GM23338 (cell line): ENCODE measurements at regions not wholly inside any gene's neighbourhood (a gene's known extent, or its start where the extent isn't known, plus 50 kb on each side); places are given as distances from the start of the nearest gene placed in this dataset.

Experiments used
- ATAC-seq: fragments of 200-7000 bp; cut with Tn5 transposase; 3 replicates; pipeline ENCODE4 v1.9.1; 2020
- DNase-seq: peaks from one replicate; pipeline ENCODE4 v3.0.0-alpha.2; 2015; ENCODE audit warnings: low spot score
- H2AFZ ChIP-seq: fragments of 200-600 bp; sonication (generic); 2 replicates; pipeline ENCODE4 v1.8.0; 2016; ENCODE audit warnings: antibody characterized with exemption, mild to moderate bottlenecking, moderate library complexity
- H3F3A ChIP-seq: fragments of 200-600 bp; sonication (generic); replicated peaks from 2 replicates; pipeline ENCODE4 v1.8.0; 2017; ENCODE audit warnings: antibody characterized with exemption, mixed run types, low read depth
- H3K27ac ChIP-seq: fragments of 200-600 bp; sonication (generic); 2 replicates; pipeline ENCODE4 v1.6.1; 2016; ENCODE audit warnings: low read depth
- H3K27me3 ChIP-seq: fragments of 200-600 bp; sonication (generic); 2 replicates; pipeline ENCODE4 v1.8.0; 2016; ENCODE audit warnings: mild to moderate bottlenecking, mixed run types, moderate library complexity; ENCODE audit not compliant: insufficient read depth
- H3K36me3 ChIP-seq: fragments of 200-600 bp; sonication (generic); 2 replicates; pipeline ENCODE4 v1.8.0; 2016; ENCODE audit warnings: mild to moderate bottlenecking; ENCODE audit not compliant: insufficient read depth
- H3K4me1 ChIP-seq: fragments of 200-600 bp; sonication (generic); 2 replicates; pipeline ENCODE4 v1.8.0; 2016; ENCODE audit warnings: mild to moderate bottlenecking, moderate library complexity; ENCODE audit not compliant: insufficient read depth
- H3K4me2 ChIP-seq: fragments of 200-600 bp; sonication (generic); 2 replicates; pipeline ENCODE4 v1.7.1; 2017; ENCODE audit warnings: mixed run types
- H3K4me3 ChIP-seq: fragments of 200-600 bp; sonication (generic); 2 replicates; pipeline ENCODE4 v1.6.1; 2016; ENCODE audit warnings: mixed run types
- H3K79me2 ChIP-seq: fragments of 200-600 bp; sonication (generic); replicated peaks from 2 replicates; pipeline ENCODE4 v1.8.0; 2017; ENCODE audit warnings: mild to moderate bottlenecking; ENCODE audit not compliant: insufficient read depth
- H3K9me2 ChIP-seq: fragments of 200-600 bp; sonication (generic); 2 replicates; pipeline ENCODE4 v1.8.0; 2017; ENCODE audit not compliant: insufficient read depth
- H4K20me1 ChIP-seq: fragments of 200-600 bp; sonication (generic); replicated peaks from 2 replicates; pipeline ENCODE4 v1.8.0; 2017; ENCODE audit warnings: mild to moderate bottlenecking; ENCODE audit not compliant: insufficient read depth
- H3K27ac Mint-ChIP-seq: 2 replicates; pipeline ENCODE4 v1.8.0; 2020; ENCODE audit warnings: inconsistent platforms, mild to moderate bottlenecking, moderate library complexity, mixed read lengths
- H3K27me3 Mint-ChIP-seq: 3 replicates; pipeline ENCODE4 v1.8.0; 2022; ENCODE audit warnings: low read depth, mild to moderate bottlenecking, moderate library complexity, mixed read lengths, inconsistent platforms; ENCODE audit not compliant: insufficient read depth, poor library complexity
- H3K36me3 Mint-ChIP-seq: 3 replicates; pipeline ENCODE4 v1.8.0; 2021; ENCODE audit warnings: low read depth, mild to moderate bottlenecking, inconsistent platforms, moderate library complexity, mixed read lengths
- H3K4me1 Mint-ChIP-seq: 3 replicates; pipeline ENCODE4 v1.8.0; 2020; ENCODE audit warnings: mild to moderate bottlenecking, inconsistent platforms, mixed read lengths
- H3K4me3 Mint-ChIP-seq: 3 replicates; pipeline ENCODE4 v1.8.0; 2021; ENCODE audit warnings: moderate library complexity, mild to moderate bottlenecking, inconsistent platforms, mixed read lengths
- H3K9me3 Mint-ChIP-seq: 3 replicates; pipeline ENCODE4 v1.8.0; 2020; ENCODE audit warnings: moderate library complexity, mild to moderate bottlenecking, inconsistent platforms, mixed read lengths
- CREB1 ChIP-seq: fragments of 250-450 bp; sonication (Bioruptor Pico); IDR thresholded peaks from 2 replicates; pipeline ENCODE4 v1.5.0; 2020; ENCODE audit warnings: low read depth, mild to moderate bottlenecking, moderate library complexity
- CTCF ChIP-seq, 2 experiments: fragments of 200-600 bp in 1 of 2; sonication (generic) in 1 of 2; conservative IDR thresholded peaks; 2 replicates each; pipeline versions ENCODE4 v1.5.1 to v1.6.1; 2016 to 2017; ENCODE audit warnings: antibody characterized with exemption in 2 of 2, low read depth in 2 of 2, mild to moderate bottlenecking in 2 of 2, moderate library complexity in 1 of 2
- ETS1 ChIP-seq: IDR thresholded peaks from 2 replicates; pipeline ENCODE4 v1.6.1; 2016; ENCODE audit warnings: antibody characterized with exemption
- EZH2 ChIP-seq: fragments of 200-600 bp; sonication (generic); IDR thresholded peaks from one replicate; pipeline ENCODE4 v1.8.0; 2017; ENCODE audit warnings: antibody characterized with exemption, mild to moderate bottlenecking, low read depth; ENCODE audit not compliant: unreplicated experiment
- EZH2phosphoT487 ChIP-seq: fragments of 200-600 bp; sonication (generic); IDR thresholded peaks from one replicate; pipeline ENCODE4 v1.8.1; 2018; ENCODE audit warnings: antibody characterized with exemption; ENCODE audit not compliant: unreplicated experiment
- JUNB ChIP-seq: IDR thresholded peaks from one replicate; pipeline ENCODE4 v1.6.1; 2016; ENCODE audit warnings: antibody characterized with exemption; ENCODE audit not compliant: unreplicated experiment
- NANOG ChIP-seq: IDR thresholded peaks from 2 replicates; pipeline ENCODE4 v1.6.1; 2016; ENCODE audit warnings: antibody characterized with exemption, borderline replicate concordance
- POLR2AphosphoS5 ChIP-seq: IDR thresholded peaks from 2 replicates; pipeline ENCODE4 v1.6.1; 2016; ENCODE audit warnings: antibody characterized with exemption, low read depth
- STAT1 ChIP-seq: IDR thresholded peaks from one replicate; pipeline ENCODE4 v1.6.1; 2016; ENCODE audit warnings: antibody characterized with exemption; ENCODE audit not compliant: unreplicated experiment
- ZNF114 ChIP-seq: fragments of 250-450 bp; sonication (Bioruptor Pico); IDR thresholded peaks from 2 replicates; pipeline ENCODE4 v1.5.0; 2020; ENCODE audit warnings: mild to moderate bottlenecking, moderate library complexity
- ZNF331 ChIP-seq: fragments of 250-450 bp; sonication (Bioruptor Pico); IDR thresholded peaks from 2 replicates; pipeline ENCODE4 v1.5.0; 2020; ENCODE audit warnings: low read depth, mild to moderate bottlenecking, moderate library complexity
- ZNF462 ChIP-seq: fragments of 250-450 bp; sonication (Bioruptor Pico); IDR thresholded peaks from 2 replicates; pipeline ENCODE4 v1.5.0; 2020; ENCODE audit warnings: mild to moderate bottlenecking, moderate library complexity

GRCh38 chr12:105667973-105668743 is 337.7 kb downstream of the C12orf75 start:
- DNase-seq (no peak), ATAC-seq (no peak)
- no peak overlapping the region for H3K27ac Mint-ChIP-seq
- H3F3A ChIP-seq, result no peaks in the 10 kb centered on the region
- no peak for TF ChIP-seq EZH2phosphoT487
- H2AFZ ChIP-seq, result no peak overlapping the region
- H3K27me3 Mint-ChIP-seq, result no peaks in the 10 kb centered on the region
- H3K79me2 ChIP-seq, result no peaks in the 10 kb centered on the region
- no peaks in the 10 kb centered on the region for H3K36me3 ChIP-seq
- no peaks in the 10 kb centered on the region for H4K20me1 ChIP-seq
- H3K36me3 Mint-ChIP-seq, result no peaks in the 10 kb centered on the region
- H3K4me3 ChIP-seq, result no peak overlapping the region
- no peak overlapping the region for H3K4me2 ChIP-seq
- H3K9me3 Mint-ChIP-seq, result no peaks in the 10 kb centered on the region
- no peaks in the 10 kb centered on the region for H3K4me1 Mint-ChIP-seq
- no peak overlapping the region for H3K4me3 Mint-ChIP-seq
- no peak overlapping the region for H3K27ac ChIP-seq
- peaks cover 12% of the 10 kb centered on the region for H3K9me2 ChIP-seq
- H3K4me1 ChIP-seq, result no peaks in the 10 kb centered on the region
- H3K27me3 ChIP-seq, result no peaks in the 10 kb centered on the region

- ATAC-seq (no peak), DNase-seq (no peak)
- H4K20me1 ChIP-seq, result no peaks in the 10 kb centered on the region
- H3K27ac ChIP-seq, result no peak overlapping the region
- Mint-ChIP-seq H3K9me3 (no peaks in the 10 kb centered on the region), H3K4me1 (no peaks in the 10 kb centered on the region), H3K36me3 (no peaks in the 10 kb centered on the region), H3K27ac (no peak overlapping the region), H3K4me3 (no peak overlapping the region), H3K27me3 (no peaks in the 10 kb centered on the region)
- H3K4me2 ChIP-seq, result no peak overlapping the region
- no peak overlapping the region for H2AFZ ChIP-seq
- H3F3A ChIP-seq, result no peaks in the 10 kb centered on the region
- H3K9me2 ChIP-seq, result peaks cover 12% of the 10 kb centered on the region
- H3K27me3 ChIP-seq, result no peaks in the 10 kb centered on the region
- H3K4me3 ChIP-seq, result no peak overlapping the region
- H3K4me1 ChIP-seq, result no peaks in the 10 kb centered on the region
- H3K36me3 ChIP-seq, result no peaks in the 10 kb centered on the region
- H3K79me2 ChIP-seq, result no peaks in the 10 kb centered on the region
- no peak for TF ChIP-seq EZH2
- TF ChIP-seq EZH2phosphoT487, result no peak
- TF ChIP-seq STAT1, result no peak
- no peak for TF ChIP-seq ZNF331 (CRISPR knock-in tag)
- no peak for TF ChIP-seq NANOG
- no peak for TF ChIP-seq JUNB
- no peak for TF ChIP-seq ZNF114 (CRISPR knock-in tag)
- TF ChIP-seq CREB1 (CRISPR knock-in tag), result no peak
- TF ChIP-seq CTCF (conservative IDR thresholded peaks at IDR 0.05; ENCODE audit: low read depth in 2 of 2), result no peak
- no peak for TF ChIP-seq ETS1
- no peak for TF ChIP-seq POLR2AphosphoS5
- TF ChIP-seq ZNF462 (CRISPR knock-in tag), result no peak
Observed at GRCh38 chr12:105670672-105671071, 340.2 kb downstream of the C12orf75 start.
